Lower leg skin (tissue), 4 donors: ENCODE measurements at regions not wholly inside any gene's neighbourhood (a gene's known extent, or its start where the extent isn't known, plus 50 kb on each side); places are given as distances from the start of the nearest gene placed in this dataset.
"Not testable (repeated sequence)": the region's sequence is repeated elsewhere in the genome, so short reads cannot be mapped to it uniquely, and the experiment has no call there.

Experiments used
- DNase-seq, 2 donors: peaks; one replicate each; pipeline ENCODE4 v3.0.0-alpha.2; 2019; ENCODE audit warnings: low spot score in 2 of 2
- H3K4me3 ChIP-seq: fragments of 200-600 bp; sonication (generic); 2 replicates; pipeline ENCODE4 v1.5.1; 2017; ENCODE audit warnings: mild to moderate bottlenecking, low read depth; ENCODE audit not compliant: poor library complexity, severe bottlenecking
- POLR2A ChIP-seq, 2 donors: fragments of 450-650 bp; IDR thresholded peaks; one replicate each; pipeline ENCODE4 v1.6.1; 2016 to 2017; ENCODE audit warnings: antibody characterized with exemption in 2 of 2, mild to moderate bottlenecking in 1 of 2, moderate library complexity in 1 of 2
- WGBS, 2 donors: methylation state at CpG; one replicate each; pipeline ENCODE4 v1.1.5; 2018; 5-methylcytosine and 5-hydroxymethylcytosine counted together
- intact Hi-C: fragments of 100-400 bp; cut with DNase I; formaldehyde crosslinking; loops from one replicate; pipeline ENCODE4 v1.15.0; 2023; ENCODE audit warnings: low total_unique reads
- TF ChIP-seq, protein P1 (sequence below), 3 donors: fragments of 450-650 bp; IDR thresholded peaks; one replicate each; pipeline ENCODE4 v1.5.1; 2016; ENCODE audit warnings: antibody characterized with exemption in 3 of 3, mild to moderate bottlenecking in 3 of 3, moderate library complexity in 2 of 3

DNA sequence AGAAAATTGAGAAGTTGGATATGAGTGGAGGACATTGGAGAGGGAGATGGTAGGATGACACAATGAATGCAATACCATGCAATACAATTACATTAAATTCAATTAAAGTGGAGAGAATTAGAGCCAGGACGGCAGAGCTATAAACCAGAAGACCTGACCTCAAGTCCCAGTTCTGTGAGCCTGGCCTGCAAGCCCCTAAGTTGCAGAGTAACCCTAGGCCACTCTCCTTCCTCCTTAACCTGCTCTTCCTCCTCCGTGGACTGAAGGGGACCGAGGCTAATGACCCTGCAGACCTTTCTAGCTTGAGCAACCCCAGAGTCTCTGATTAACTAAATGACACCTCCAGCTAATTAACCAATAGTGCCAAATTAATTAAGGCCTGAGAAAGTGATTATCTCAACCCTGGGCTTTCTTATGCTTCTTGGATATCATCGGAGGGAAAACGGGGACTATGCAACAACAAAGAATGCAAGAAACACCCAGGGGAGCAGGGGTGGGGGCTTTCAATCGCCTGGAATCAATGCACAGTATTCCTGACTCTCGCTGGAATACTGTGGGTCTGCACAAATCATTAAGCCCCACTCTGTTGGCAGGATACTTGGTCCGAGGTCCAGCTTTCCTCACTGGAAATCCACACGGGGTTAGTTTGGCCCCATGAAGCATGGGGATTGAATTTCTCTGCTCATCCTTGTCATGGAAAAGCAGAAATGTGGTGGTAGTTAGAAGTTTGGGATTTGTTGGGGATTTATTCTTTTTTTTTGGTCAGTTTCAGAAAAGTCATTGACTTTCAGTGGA is 548.3 kb downstream of the MN1 start:
- 86 to 87% methylated on average over 9 of the region's 9 CpGs for WGBS, 2 donors
- no peak for DNase-seq

DNA sequence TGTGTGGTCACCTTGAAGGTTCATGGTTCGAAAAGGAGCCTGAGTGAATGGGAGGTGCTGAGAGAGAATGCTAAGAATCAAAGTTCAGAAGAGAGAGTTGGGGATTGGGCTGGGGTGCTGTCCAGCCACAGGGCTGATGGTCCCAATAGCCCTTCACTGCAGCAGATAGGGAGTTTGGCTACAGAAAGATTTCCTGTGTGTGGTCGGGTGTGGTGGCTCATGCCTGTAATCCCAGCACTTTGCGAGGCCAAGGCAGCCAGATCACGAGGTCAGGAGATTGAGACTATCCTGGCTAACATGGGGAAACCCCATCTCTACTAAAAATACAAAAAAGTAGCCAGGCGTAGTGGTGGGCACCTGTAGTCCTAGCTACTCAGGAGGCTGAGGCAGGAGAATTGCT is 547.5 kb downstream of the MN1 start:
- H3K4me3 ChIP-seq, intact Hi-C loops, DNase-seq: not testable (repeated sequence)
- 80 to 86% methylated on average over 5 of the region's 5 CpGs for WGBS, 2 donors

More for the DNA sequence above, 548.3 kb downstream of the MN1 start:
- H3K4me3 ChIP-seq = no peak overlapping the region
- TF ChIP-seq POLR2A (IDR thresholded peaks at IDR 0.05) = no peak
- TF ChIP-seq, protein P1, sequence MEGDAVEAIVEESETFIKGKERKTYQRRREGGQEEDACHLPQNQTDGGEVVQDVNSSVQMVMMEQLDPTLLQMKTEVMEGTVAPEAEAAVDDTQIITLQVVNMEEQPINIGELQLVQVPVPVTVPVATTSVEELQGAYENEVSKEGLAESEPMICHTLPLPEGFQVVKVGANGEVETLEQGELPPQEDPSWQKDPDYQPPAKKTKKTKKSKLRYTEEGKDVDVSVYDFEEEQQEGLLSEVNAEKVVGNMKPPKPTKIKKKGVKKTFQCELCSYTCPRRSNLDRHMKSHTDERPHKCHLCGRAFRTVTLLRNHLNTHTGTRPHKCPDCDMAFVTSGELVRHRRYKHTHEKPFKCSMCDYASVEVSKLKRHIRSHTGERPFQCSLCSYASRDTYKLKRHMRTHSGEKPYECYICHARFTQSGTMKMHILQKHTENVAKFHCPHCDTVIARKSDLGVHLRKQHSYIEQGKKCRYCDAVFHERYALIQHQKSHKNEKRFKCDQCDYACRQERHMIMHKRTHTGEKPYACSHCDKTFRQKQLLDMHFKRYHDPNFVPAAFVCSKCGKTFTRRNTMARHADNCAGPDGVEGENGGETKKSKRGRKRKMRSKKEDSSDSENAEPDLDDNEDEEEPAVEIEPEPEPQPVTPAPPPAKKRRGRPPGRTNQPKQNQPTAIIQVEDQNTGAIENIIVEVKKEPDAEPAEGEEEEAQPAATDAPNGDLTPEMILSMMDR (IDR thresholded peaks at IDR 0.05) = no peak
- intact Hi-C loops = no loop called here

GRCh38 chr22:27255580-27255979 is 546.0 kb downstream of the MN1 start:
- TF ChIP-seq, protein P1 (IDR thresholded peaks at IDR 0.05) = no peak
- no peak for TF ChIP-seq POLR2A (IDR thresholded peaks at IDR 0.05)
- WGBS, 2 donors = 56 to 63% methylated on average over 3 of the region's 3 CpGs
- intact Hi-C loops = no loop called here
- no peak for DNase-seq
- no peak overlapping the region for H3K4me3 ChIP-seq

GRCh38 chr22:27257987-27258386 is 543.6 kb downstream of the MN1 start:
- no peak for TF ChIP-seq POLR2A (IDR thresholded peaks at IDR 0.05)
- TF ChIP-seq, protein P1 (IDR thresholded peaks at IDR 0.05) = no peak
- WGBS, 2 donors = 73 to 76% methylated on average over 5 of the region's 5 CpGs
- DNase-seq = no peak
- intact Hi-C loops = no loop called here
- no peak overlapping the region for H3K4me3 ChIP-seq

- intact Hi-C loops = no loop called here
- no peak for DNase-seq
- no peak for TF ChIP-seq POLR2A (IDR thresholded peaks at IDR 0.05)
- TF ChIP-seq, protein P1 (IDR thresholded peaks at IDR 0.05) = no peak
- 61 to 62% methylated on average over 9 of the region's 9 CpGs for WGBS, 2 donors
- no peak overlapping the region for H3K4me3 ChIP-seq
Observed at GRCh38 chr22:27258616-27259172, 542.9 kb downstream of the MN1 start.

DNA sequence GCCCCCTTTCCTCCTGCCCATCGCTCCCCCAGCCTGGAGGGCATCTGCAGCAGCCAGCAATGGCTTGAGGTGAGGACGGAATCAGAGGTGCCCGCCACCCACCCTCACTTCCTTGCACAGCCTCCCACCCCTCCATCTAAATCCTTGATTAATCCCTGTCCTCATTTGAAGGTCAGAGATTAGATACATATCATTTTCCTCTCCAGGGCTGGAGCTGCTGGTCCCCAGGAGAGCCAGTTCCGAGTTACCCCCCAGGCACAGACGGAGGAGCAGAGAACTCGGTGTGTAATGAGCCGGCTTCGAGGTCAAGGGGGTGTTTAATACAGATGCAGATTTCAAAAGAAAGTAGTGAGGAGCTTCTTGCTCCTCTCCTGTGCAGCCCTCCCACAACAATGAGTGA is 542.1 kb downstream of the MN1 start:
- intact Hi-C loops = no loop called here
- DNase-seq = no peak
- no peak for TF ChIP-seq POLR2A (IDR thresholded peaks at IDR 0.05)
- TF ChIP-seq, protein P1 (IDR thresholded peaks at IDR 0.05) = no peak
- WGBS, 2 donors = 63 to 70% methylated on average over 8 of the region's 8 CpGs
- H3K4me3 ChIP-seq = no peak overlapping the region
